NCI-H526 (cell line): ENCODE measurements at regions not wholly inside any gene's neighbourhood (a gene's known extent, or its start where the extent isn't known, plus 50 kb on each side); places are given as distances from the start of the nearest gene placed in this dataset.

ENCODE experiments used
- DNase-seq, 2 experiments: peaks; one replicate each; lab custom pipeline; 2025; lab: John Stamatoyannopoulos, UW

GRCh38 chr3:22893101-22893500 lies 310.0 kb upstream of the UBE2E2 start:
- DNase-seq, result no peak

- DNase-seq, result no peak
These were observed 309.3 kb upstream of the UBE2E2 start for GRCh38 chr3:22893644-22894325.

- no peak for DNase-seq
These were observed 308.3 kb upstream of the UBE2E2 start for GRCh38 chr3:22894865-22895264.

- no peak for DNase-seq
These were observed 307.5 kb upstream of the UBE2E2 start for GRCh38 chr3:22895671-22896070.

- DNase-seq, result no peak
These were observed 304.6 kb upstream of the UBE2E2 start for GRCh38 chr3:22898558-22898957.

- DNase-seq, result no peak
These were observed 303.7 kb upstream of the UBE2E2 start for GRCh38 chr3:22899441-22899840.

- no peak for DNase-seq
These were observed 302.8 kb upstream of the UBE2E2 start for GRCh38 chr3:22900296-22900695.

- DNase-seq, result no peak
These were observed 301.4 kb upstream of the UBE2E2 start for GRCh38 chr3:22901684-22902083.

GRCh38 chr3:22907161-22907780 lies 295.9 kb upstream of the UBE2E2 start:
- DNase-seq, result no peak

GRCh38 chr3:22907796-22908195 lies 295.3 kb upstream of the UBE2E2 start:
- DNase-seq, result no peak

- DNase-seq, result no peak
These were observed 294.1 kb upstream of the UBE2E2 start for GRCh38 chr3:22908989-22909507.

GRCh38 chr3:22916933-22917332 lies 286.2 kb upstream of the UBE2E2 start:
- DNase-seq, result no peak

GRCh38 chr3:22920006-22920405 lies 283.1 kb upstream of the UBE2E2 start:
- no peak for DNase-seq

GRCh38 chr3:22922317-22922716 lies 280.8 kb upstream of the UBE2E2 start:
- peak in 1 of 2 experiments; percentile 43 for DNase-seq

GRCh38 chr3:22923711-22924110 lies 279.4 kb upstream of the UBE2E2 start:
- no peak for DNase-seq

GRCh38 chr3:22928216-22929110 lies 274.7 kb upstream of the UBE2E2 start:
- DNase-seq, result no peak

GRCh38 chr3:22933051-22933840 lies 269.9 kb upstream of the UBE2E2 start:
- no peak for DNase-seq

- DNase-seq, result no peak
These were observed 269.3 kb upstream of the UBE2E2 start for GRCh38 chr3:22933841-22934116.

- DNase-seq, result no peak
These were observed 268.1 kb upstream of the UBE2E2 start for GRCh38 chr3:22935040-22935439.

- DNase-seq, result no peak
These were observed 265.6 kb upstream of the UBE2E2 start for GRCh38 chr3:22937536-22937935.

- no peak for DNase-seq
These were observed 264.4 kb upstream of the UBE2E2 start for GRCh38 chr3:22938739-22939138.

- DNase-seq, result no peak
These were observed 263.8 kb upstream of the UBE2E2 start for GRCh38 chr3:22939349-22939748.
